NCI-H82 (cell line): ENCODE measurements at regions not wholly inside any gene's neighbourhood (a gene's known extent, or its start where the extent isn't known, plus 50 kb on each side); places are given as distances from the start of the nearest gene placed in this dataset.
A peak's percentile ranks its signal among the peaks of the same experiment; 100 is the strongest.

Source experiments
- DNase-seq: peaks from one replicate; lab custom pipeline; 2025; lab: John Stamatoyannopoulos, UW

DNA sequence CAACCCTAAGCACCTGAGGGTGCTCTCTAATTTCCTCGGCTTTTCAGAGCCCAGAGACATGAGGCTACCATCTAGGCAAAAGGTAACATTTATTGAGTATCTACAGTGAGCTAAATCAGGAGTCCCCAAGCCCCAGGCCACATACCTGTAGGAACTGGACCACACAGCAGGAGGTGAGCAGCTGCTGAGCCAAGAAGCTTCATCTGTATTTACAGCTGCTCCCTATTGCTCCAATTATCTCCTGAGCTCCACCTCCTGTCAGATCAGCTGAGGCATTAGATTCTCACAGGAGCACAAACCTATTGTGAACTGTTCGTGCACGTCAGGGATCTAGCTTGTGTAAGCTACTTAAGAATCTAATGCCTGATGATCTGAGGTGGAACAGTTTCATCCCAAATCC is 70.2 kb downstream of the RND3 start:
- peak; percentile 58 for DNase-seq

DNA sequence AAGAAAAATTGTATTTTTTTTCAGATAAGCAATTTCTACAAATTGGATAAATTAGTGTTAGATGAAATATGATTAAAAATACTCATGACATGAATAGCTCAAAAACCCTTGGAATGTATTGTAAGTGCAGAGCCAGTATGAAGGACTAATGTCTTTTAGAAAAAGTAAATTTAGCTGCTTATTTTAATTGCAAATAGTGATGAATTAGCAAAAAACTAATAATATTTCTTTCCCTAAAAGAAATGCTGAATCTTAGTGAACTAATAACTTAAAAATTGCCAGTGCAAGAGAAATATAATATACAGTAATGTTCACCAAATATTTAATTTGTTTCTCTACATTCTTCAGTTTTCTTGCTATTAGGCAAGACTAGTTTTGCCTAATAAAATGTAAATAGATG is 72.4 kb downstream of the RND3 start:
- DNase-seq, result no peak

DNA sequence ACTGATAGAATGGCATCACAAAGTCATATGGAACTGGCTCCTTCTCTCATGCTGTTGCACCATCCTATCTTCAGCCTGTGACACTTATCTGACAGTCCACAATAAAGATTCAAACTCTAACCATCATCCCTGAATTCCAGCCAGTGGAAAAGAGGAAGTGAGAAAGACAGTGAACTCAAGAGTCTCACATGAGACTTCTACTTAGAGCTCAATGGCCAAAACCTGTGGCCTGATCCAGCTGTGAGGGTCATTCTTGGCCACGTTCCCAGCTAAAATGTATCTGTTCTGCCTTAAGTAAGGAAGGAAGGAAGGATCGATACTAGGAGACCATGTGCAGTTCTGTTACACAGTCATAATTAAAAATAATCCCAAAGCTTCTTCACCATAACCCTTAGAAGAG is 73.6 kb downstream of the RND3 start:
- no peak for DNase-seq

DNA sequence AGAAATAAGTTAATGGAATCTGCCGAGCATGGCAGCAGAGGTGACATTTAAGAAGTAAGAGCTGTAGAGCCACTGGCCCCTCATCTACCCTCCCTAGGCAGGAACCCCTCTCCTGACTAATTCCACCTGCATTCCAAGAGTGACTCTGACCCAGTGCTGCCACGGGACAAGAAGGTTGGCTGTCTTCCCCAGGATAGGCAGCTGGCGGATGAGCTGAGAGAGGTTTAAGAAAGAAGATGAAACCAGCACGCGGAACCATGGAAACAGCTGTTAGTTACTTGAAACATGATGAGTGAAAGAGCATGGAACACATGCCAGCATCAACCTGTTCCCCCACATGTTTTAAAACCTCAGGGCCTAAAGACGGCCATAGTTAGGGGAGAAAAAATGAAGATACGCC is 74.1 kb downstream of the RND3 start:
- DNase-seq, result no peak

DNA sequence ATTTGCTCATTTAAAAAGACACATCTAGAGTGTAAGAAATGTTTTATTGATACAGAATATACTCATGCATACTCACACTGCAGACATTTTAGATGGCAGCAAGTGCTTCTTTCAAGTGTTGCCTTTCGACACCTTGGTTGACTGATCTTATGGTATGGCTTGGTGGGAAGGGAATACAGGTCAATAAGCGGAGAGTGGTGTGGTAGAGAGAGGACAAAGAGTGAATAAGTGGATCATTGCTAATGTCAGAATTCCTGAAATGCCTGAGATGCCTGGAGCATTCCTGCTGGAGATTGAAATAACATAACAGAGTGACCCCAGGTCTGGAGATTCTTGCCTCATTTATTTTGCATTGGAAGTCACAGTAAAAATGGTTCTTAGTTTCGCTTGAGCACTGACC is 76.7 kb downstream of the RND3 start:
- no peak for DNase-seq

DNA sequence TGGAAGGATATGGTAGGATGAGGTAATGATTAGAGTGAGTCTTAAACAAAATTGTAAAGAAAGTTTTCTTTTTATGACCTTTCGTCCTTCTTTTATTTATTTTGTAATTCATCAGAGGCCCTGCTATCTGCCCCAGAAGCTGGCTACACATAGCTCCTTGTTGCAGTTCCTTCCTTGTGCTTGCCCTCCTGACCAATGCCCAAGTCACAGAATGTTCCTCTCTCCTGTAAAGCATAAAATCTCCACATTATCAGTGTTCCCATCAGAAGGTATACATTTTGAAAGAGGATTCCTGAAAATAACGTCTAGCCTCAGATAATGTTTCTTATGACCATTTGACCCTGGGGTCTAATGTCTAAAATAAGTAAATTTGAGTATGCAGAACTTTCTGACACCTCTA is 78.3 kb downstream of the RND3 start:
- DNase-seq, result no peak

DNA sequence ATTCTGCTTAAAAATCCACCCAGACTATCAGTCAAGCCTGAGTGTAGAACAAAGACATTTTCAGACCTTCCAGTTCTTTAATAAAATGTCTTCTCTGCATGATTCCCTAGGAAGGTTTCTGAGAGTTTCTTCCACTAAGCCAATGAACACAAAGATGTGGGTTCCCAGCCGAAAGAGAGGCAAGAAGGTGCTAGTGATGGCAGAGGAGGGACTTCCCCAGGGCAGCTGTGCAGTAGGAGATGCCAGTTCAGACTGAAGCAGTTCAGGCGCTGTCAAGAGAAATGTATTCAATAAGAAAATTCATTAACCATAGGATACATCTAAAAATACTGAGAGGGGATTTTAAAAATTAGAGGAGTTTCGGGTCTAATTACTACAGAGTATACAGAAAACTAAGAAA is 83.3 kb downstream of the RND3 start:
- no peak for DNase-seq

DNA sequence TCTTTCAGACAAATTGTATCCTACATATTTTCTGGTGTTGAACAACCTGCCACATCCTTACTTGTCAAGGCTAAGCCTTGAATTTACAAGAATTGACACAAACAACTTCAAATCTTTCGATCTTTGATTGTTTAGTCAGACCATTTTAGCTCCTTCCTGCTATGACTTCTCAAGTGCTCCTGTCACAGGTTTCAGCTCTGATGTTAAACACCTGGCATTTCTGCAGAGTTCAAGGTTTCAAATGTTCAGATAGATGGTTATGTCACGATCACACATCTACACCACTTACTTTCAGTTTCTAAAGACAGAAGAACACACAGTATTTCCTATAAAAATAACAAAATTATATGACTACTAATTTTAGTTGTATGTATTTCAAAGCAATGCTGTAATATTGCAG is 84.0 kb downstream of the RND3 start:
- no peak for DNase-seq

DNA sequence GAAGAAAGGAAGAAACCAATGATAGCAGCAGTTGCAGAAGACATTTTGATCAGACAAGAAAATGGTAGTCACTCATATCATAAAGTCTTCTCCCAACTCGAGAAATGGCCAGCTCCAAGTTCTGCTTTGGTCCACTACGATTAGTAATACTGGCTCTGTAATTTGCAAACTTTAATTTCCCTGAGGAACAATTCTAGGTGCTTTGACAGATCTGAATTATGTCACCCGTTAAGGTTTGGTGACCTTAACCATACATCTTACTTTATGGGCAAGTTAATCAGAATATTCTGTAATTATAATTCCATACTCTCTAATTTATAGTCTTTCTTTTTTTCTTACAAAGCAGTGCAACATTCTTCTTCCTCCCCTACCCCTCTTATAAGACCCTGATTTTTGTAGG is 84.5 kb downstream of the RND3 start:
- DNase-seq, result no peak

DNA sequence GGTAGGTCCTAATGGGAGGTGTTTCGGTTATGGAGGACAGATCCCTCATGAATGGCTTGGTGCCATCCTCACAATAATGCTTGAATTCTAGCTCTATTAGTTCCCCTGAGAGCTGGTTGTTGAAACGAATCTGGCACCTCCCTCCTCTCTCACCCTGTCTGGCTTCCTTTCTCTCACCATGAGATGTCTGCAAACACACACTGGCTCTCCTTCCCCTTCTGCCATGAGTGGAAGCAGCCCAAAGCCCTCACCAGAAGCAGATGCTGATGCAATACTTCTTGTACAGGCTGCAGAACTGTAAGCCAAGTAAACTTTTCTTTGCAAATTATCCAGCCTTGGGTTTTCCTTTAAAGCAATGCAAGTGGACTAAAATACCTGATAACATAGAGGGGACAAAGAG is 86.6 kb downstream of the RND3 start:
- no peak for DNase-seq

DNA sequence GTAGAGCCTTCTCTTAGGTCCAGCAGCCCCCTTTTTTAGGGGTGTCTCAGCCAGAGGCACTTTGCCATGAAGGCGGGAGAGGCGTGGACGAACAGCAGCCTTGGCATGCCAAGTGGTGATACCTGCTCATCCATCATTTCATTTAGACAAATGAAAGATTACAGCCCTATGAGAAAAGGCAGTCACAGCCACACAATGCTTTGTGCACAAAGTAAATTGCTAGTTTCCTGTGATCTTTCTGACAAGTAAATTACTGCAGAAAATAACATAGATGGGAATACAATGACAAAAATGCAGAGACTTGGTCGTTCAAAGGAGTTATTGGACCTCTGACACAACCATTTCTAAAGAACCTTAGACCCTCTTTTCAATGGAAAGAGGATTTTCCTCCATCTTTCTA is 94.9 kb downstream of the RND3 start:
- DNase-seq, result no peak

DNA sequence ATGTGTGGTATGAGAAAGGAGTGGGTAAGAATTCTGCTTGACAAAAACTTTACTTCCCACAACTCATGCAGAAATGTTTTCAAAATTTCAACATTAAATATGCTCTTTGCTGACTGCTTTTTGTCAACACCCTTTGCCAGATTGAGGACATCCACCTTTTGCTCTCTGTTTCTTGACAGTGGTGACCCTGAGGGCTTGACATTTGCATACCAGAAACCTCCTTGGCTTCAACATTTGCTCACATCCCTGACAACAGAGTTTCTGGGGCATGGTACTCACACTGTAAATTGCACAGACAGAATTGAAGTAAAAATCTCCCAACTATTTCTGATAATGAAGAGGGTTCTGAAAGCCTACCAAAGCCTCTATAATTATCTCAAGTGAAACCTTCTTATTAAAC is 95.7 kb downstream of the RND3 start:
- DNase-seq, result no peak

DNA sequence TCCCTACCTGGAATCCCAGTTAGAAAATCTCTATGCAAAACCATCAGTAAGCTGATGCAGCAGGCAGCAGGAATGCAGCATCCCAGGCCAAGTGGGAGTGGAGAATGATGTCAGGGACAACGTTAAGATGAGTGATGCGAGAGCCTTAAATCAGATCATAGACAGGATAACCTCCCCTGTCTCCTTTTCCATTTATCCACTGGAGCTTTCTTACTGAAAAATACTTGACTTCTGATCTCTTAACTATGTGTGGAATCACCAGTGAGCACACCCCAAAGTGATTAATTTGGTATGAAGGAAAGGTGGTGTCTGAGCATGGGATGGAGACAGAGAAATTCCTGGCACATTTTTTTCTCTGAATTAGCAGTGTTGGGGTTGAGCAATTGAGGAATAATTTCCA is 98.0 kb downstream of the RND3 start:
- no peak for DNase-seq

DNA sequence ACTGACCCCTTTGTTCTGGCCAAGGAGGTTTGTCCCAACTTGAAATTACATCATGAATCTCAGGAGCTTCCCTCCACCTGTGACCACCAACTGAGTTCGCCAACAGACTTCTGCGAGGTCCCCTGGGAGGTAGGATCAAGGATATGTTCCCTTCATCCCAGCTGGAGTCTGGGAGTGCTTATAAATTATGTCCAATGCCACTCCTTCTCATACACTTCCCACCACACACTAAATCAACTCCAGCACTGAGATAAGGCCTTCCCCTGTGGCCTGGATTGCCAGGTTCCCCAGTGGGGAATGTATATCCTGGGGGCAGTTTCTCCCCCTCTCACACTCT is 99.2 kb downstream of the RND3 start:
- DNase-seq, result peak; percentile 45

DNA sequence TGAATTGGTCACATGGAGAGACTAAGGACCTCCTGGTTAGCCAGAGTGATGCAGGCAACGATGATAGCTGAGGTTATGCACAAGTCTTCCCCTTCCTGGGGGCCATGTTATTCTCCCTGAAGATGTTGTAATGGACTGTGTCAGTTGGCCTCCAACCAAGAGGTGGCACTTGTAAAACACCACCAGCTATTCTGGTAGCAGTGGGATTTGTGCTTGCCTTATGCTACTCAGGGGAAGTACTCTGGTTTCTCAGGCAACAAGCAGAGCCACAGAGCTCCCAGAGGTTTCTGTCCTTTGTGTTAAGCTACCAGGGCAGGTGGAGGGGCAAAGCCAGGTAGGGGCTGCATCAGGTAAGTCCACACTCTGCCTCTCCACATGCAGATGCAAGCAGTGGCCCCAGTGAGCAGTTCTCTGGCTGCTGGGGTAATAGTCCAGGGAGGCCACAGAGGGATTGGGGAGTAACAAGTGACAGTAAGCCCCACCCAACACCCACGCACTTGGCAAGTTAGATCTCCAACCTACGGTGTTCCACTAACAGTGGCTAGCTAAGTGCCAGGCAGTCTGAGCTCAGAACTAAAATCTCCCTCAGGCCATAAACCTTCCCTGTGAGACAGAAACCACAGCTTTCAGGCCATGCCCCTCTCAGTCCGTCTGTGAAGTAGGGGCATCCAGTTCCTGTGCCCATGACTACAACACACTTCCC is 99.7 kb downstream of the RND3 start:
- DNase-seq, result no peak

DNA sequence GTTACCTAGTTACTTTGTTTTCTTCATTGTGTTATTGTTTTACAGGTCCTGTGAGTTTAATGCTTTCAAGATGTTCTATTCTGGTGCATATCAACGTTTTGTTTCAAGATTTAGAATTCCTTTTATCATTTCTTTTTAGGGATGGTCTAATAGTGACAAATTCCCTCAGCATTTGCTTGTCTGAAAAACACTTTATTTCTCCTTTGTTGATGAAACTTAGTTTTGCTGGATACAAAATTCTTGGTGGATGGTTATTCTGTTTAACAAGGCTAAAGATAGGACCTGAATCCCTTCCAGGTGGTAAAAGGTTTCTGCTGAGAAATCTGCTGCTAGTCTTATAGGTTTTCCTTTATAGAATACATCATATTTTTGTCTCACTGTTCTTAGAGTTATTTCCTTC is 102.3 kb downstream of the RND3 start:
- DNase-seq, result no peak

DNA sequence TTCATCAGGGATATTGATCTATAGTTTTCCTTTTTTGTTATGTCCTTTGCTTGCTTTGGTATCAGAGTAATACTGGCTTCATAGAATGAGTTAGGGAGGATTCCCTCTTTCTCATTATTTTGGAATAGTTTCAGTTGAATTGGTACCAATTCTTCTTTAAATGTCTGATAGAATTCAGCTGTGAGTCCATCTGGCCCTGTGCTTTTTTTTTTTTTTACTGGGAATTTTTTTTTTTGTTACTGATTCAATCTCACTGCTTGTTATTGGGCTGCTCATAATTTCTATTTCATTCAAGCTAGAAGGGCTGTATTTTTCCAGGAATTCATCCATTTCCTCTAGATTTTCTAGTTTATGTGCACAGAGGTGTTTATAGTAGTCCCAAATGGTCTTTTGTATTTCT is 103.9 kb downstream of the RND3 start:
- no peak for DNase-seq

DNA sequence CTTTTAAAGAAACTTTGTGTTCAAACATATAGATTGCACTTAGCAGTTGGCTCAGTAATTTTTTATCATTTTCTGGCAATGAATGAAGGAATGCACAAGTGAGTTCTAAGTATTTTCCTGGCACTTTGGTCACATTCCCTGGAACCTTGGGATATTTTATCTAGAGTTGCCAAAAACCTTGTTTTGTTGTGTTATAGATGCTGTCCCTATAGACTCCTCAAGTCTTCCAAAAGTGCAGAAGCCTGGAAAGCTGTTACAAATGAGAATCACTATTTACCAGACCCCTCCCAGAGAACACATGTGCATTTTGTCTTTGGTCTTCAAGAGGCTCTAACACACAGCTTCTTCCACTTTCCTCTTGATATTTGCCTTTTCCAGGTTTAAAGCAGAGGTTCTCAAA is 108.3 kb downstream of the RND3 start:
- DNase-seq, result no peak

DNA sequence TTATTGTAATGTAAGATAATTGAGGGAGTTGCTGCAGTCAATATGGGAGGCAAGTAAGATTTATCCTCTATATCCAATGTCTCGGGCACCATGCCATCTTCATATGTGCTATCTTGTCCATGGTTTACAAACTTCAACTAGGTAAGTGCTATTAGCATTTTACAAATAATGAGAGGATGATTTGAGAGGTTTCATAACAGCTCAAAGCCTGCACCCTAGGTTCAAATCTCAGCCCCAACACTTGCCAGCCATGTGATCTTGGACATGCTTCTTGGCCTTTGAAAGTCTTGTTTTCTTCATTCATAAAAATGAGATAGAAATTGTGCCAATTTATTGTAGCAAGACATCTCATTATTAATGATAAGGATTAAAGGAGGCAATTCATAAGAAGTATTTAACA is 108.8 kb downstream of the RND3 start:
- DNase-seq, result no peak

DNA sequence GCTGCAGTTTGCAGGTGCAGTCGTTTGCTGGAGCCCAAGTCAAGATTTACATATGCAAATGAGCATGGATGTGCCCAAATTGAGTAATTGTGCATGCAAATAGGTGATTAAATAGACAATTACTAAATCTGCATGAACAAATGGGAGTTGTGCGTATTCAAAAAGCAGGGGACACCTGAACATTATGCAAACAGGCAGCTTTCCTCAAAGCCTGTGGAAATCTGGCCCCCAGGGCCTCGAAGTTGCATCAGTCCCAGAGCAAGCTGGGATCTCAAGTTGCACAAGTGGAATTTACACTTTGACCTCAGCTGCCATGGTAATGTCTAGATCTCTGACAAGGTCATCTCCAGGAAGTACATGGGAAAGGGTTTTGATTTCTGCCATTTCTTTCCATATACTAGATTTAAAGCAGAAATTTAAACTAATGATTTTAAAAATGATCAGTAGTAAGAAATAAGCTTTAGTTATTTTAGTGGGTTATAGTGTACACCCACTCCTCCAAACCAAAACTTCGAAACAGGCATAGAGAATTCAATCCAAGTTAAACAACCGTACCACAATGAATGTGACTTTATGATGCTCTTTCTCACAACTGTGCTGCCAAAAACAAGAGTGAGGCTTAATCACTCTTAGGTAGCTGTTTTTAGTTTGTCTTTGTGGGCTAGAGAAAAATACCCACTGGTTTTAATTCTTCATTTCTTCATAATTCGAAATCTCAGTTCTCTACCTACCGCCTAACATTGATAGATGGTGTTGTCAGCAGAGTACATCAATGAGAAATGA is 110.7 kb downstream of the RND3 start:
- DNase-seq, result no peak

DNA sequence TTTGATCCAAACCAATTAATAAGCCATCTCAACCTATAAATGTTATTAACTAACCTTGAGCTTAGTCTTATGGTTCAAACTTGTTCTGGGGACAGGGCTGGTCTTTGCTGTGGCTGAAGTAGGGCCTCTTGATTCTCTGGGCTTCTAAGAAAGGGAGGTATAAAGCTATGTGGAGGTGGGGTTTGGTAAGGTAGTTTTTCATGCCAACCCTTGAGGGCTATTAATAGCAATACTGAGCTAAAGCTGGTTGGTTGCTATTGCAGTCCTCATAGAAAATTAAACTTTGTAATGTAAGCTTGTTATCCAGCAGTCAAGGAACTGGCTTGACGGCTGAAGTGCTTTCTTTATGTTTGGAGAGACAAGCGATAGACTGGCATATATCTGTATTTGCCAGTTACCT is 112.1 kb downstream of the RND3 start:
- no peak for DNase-seq

DNA sequence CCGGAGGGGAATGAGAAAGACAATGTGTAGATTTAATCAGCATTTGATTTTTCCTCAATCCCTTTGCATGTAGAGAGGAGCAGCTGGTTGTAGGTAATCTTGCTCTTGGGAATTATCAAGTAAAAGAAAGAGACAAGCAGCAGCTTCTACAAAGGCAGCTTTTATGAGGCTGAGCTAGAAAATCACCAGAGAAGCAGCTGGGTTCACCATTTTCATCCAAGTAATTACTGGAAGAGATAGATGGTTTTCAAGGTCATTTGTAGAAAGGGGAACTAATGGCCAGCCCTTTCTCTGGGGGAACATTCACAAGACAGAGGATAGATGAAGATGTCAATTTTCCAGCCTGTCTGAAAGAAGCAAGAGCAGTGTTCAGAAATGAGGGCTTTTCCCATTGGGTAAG is 113.0 kb downstream of the RND3 start:
- peak; percentile 16 for DNase-seq

DNA sequence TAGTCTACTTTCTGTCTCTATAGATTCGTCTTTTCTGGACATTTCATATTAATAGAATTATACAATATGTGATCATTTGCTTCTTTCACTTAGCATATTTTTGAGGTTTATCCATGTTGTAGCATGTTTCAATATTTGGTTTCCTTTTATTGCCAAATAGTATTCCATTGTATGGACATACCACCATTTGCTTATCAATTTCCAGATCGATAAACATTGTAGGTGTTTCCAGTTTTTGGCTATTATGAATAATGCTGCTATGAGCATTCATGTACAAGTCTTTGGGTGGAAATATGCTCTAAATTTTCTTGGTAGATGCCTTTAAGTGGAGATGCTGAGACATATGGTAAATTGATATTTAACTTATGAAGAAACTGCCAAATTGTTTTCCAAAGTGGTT is 114.1 kb downstream of the RND3 start:
- DNase-seq, result no peak
